ENCODE measurements at regions not wholly inside any gene's neighbourhood (a gene's known extent, or its start where the extent isn't known, plus 50 kb on each side); places are given as distances from the start of the nearest gene placed in this dataset.
A peak's percentile ranks its signal among the peaks of the same experiment; 100 is the strongest.

GRCh38 chr18:25764777-25765176, 325.6 kb downstream of the SS18 start:
- H3K36me3 ChIP-seq (ENCODE audit: low read depth, low read length): no peaks in the 10 kb centered on the region
- ATAC-seq: no peak
- H4K20me1 ChIP-seq (ENCODE audit: low read length): no peaks in the 10 kb centered on the region
- intact Hi-C loops (cut with micrococcal nuclease): no loop called here
- H2AFZ ChIP-seq (ENCODE audit: low read length): no peak overlapping the region
- no peak overlapping the region for H3K4me2 ChIP-seq (ENCODE audit: low read length)
- TF ChIP-seq EZH2phosphoT487 (IDR thresholded peaks at IDR 0.05; ENCODE audit: borderline replicate concordance, low read length): no peak
- TF ChIP-seq EZH2 (IDR thresholded peaks at IDR 0.05; ENCODE audit: low read length, unreplicated experiment): no peak
- TF ChIP-seq, protein P1, sequence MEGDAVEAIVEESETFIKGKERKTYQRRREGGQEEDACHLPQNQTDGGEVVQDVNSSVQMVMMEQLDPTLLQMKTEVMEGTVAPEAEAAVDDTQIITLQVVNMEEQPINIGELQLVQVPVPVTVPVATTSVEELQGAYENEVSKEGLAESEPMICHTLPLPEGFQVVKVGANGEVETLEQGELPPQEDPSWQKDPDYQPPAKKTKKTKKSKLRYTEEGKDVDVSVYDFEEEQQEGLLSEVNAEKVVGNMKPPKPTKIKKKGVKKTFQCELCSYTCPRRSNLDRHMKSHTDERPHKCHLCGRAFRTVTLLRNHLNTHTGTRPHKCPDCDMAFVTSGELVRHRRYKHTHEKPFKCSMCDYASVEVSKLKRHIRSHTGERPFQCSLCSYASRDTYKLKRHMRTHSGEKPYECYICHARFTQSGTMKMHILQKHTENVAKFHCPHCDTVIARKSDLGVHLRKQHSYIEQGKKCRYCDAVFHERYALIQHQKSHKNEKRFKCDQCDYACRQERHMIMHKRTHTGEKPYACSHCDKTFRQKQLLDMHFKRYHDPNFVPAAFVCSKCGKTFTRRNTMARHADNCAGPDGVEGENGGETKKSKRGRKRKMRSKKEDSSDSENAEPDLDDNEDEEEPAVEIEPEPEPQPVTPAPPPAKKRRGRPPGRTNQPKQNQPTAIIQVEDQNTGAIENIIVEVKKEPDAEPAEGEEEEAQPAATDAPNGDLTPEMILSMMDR (conservative IDR thresholded peaks at IDR 0.05; ENCODE audit: low read depth, low read length): no peak
- H3K27ac ChIP-seq (ENCODE audit: low read length): no peak overlapping the region
- no peaks in the 10 kb centered on the region for H3K9me3 ChIP-seq (ENCODE audit: low read length)
- ChIA-PET CTCF (no interaction called here), POLR2A (ENCODE audit: unreplicated experiment) (no interaction called here)
- no peaks in the 10 kb centered on the region for H3K79me2 ChIP-seq (ENCODE audit: low read length)
- H3K9me2 ChIP-seq (replicated peaks; ENCODE audit: low read length): no peaks in the 10 kb centered on the region
- DNase-seq: no peak
- H3F3A ChIP-seq (ENCODE audit: low read length, unreplicated experiment): no peaks in the 10 kb centered on the region
- no peak overlapping the region for H3K9ac ChIP-seq (ENCODE audit: low read length)
- BruUV-seq (replicated peaks): no TSS peak
- H3K27me3 ChIP-seq (ENCODE audit: low read length): peaks cover 28% of the 10 kb centered on the region
- no peaks in the 10 kb centered on the region for H3K4me1 ChIP-seq (ENCODE audit: insufficient read depth, low read length)
- H3K4me3 ChIP-seq (ENCODE audit: low read length): no peak overlapping the region

DNA sequence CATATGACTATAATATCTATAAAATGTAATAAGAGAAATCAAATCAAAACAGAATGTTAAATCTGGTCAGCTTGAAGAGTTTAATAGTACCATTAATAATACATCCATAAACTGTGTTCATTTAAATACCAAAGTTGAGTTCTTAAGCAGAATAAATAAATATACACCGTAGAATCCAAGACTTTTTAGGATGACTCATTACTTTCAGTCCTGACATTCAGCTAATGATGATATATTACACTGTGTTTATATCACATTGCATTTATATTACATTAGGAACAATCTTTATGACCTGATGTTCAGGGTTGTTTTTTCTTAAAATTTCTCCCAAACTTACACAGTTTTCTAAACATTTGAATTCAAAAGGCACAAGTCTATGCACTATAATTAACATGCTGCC, 331.3 kb downstream of the SS18 start:
- BruUV-seq (replicated peaks): no TSS peak
- no peak for DNase-seq
- intact Hi-C loops (cut with micrococcal nuclease): no loop called here
- Histone ChIP-seq H3K4me3 (ENCODE audit: low read length) (no peak overlapping the region), H3K27ac (ENCODE audit: low read length) (no peak overlapping the region), H3K36me3 (ENCODE audit: low read depth, low read length) (no peaks in the 10 kb centered on the region), H4K20me1 (ENCODE audit: low read length) (no peaks in the 10 kb centered on the region), H3K9me3 (ENCODE audit: low read length) (no peaks in the 10 kb centered on the region), H2AFZ (ENCODE audit: low read length) (no peak overlapping the region), H3K4me2 (ENCODE audit: low read length) (no peak overlapping the region), H3K4me1 (ENCODE audit: insufficient read depth, low read length) (no peaks in the 10 kb centered on the region), H3K27me3 (ENCODE audit: low read length) (no peaks in the 10 kb centered on the region; the same call in 1 of the 2 replicates), H3K9me2 (replicated peaks; ENCODE audit: low read length) (no peaks in the 10 kb centered on the region), H3K79me2 (ENCODE audit: low read length) (no peaks in the 10 kb centered on the region), H3F3A (ENCODE audit: low read length, unreplicated experiment) (no peaks in the 10 kb centered on the region), H3K9ac (ENCODE audit: low read length) (no peak overlapping the region)
- ATAC-seq: no peak
- ChIA-PET CTCF (no interaction called here), POLR2A (ENCODE audit: unreplicated experiment) (no interaction called here)
- TF ChIP-seq EZH2 (IDR thresholded peaks at IDR 0.05; ENCODE audit: low read length, unreplicated experiment) (no peak), EZH2phosphoT487 (IDR thresholded peaks at IDR 0.05; ENCODE audit: borderline replicate concordance, low read length) (no peak)
- TF ChIP-seq, protein P1 (conservative IDR thresholded peaks at IDR 0.05; ENCODE audit: low read depth, low read length): no peak

DNA sequence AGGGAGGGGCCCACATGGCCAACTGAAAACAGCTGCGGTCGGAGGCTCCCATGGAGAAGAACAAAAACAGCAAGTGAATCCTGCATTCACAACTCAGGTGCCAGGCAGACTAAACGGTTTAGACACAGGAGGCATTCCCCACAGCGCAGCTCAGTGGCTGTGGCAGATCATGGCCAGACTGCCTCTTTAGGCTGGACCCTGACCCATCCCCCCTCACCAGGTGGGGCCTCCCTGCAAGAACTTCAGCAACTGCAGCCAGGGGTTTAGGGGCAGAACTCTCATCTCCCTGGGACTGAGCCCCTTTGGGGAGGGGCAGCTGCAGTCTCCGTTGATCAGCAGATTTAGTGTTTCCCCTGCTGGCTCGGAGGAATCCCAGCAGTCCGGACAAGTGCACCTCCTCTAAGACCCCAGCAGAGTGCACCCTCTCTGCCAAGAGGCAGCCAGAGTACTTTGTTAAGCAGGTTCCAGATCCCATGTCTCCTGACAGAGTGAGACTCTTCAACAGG, 346.7 kb downstream of the SS18 start:
- Histone ChIP-seq H3K9ac (ENCODE audit: low read length) (no peak overlapping the region), H3F3A (ENCODE audit: low read length, unreplicated experiment) (no peaks in the 10 kb centered on the region), H3K4me1 (ENCODE audit: insufficient read depth, low read length) (no peaks in the 10 kb centered on the region), H3K36me3 (ENCODE audit: low read depth, low read length) (no peaks in the 10 kb centered on the region), H4K20me1 (ENCODE audit: low read length) (no peaks in the 10 kb centered on the region), H3K4me2 (ENCODE audit: low read length) (no peak overlapping the region), H3K27ac (ENCODE audit: low read length) (no peak overlapping the region), H2AFZ (ENCODE audit: low read length) (no peak overlapping the region), H3K9me2 (replicated peaks; ENCODE audit: low read length) (no peaks in the 10 kb centered on the region), H3K79me2 (ENCODE audit: low read length) (no peaks in the 10 kb centered on the region), H3K4me3 (ENCODE audit: low read length) (no peak overlapping the region), H3K27me3 (ENCODE audit: low read length) (peaks cover 43% of the 10 kb centered on the region), H3K9me3 (ENCODE audit: low read length) (no peaks in the 10 kb centered on the region)
- DNase-seq (no peak), ATAC-seq (no peak)
- BruUV-seq (replicated peaks): no TSS peak
- TF ChIP-seq, protein P1 (conservative IDR thresholded peaks at IDR 0.05; ENCODE audit: low read depth, low read length): 0 out of 2 replicates have a peak, but pooled peaks have one; percentile 15
- TF ChIP-seq EZH2phosphoT487 (IDR thresholded peaks at IDR 0.05; ENCODE audit: borderline replicate concordance, low read length): no peak
- POLR2A ChIA-PET (ENCODE audit: unreplicated experiment): no interaction called here
- CTCF ChIA-PET: no interaction called here
- intact Hi-C loops (cut with micrococcal nuclease): no loop called here
